Nephron (organoid): ENCODE measurements at regions not wholly inside any gene's neighbourhood (a gene's known extent, or its start where the extent isn't known, plus 50 kb on each side); places are given as distances from the start of the nearest gene placed in this dataset.
"Not testable (repeated sequence)": the region's sequence is repeated elsewhere in the genome, so short reads cannot be mapped to it uniquely, and the experiment has no call there.

Experiments used
- H3K27ac Mint-ChIP-seq, 3 experiments: 2 replicates each; pipeline ENCODE4 v1.8.0; 2020; ENCODE audit warnings: mixed read lengths in 3 of 3, mild to moderate bottlenecking in 2 of 3, moderate library complexity in 1 of 3
- H3K27me3 Mint-ChIP-seq: 2 replicates; pipeline ENCODE4 v1.8.0; 2021; ENCODE audit warnings: low read depth, mild to moderate bottlenecking, moderate library complexity, mixed read lengths
- H3K36me3 Mint-ChIP-seq: 2 replicates; pipeline ENCODE4 v1.8.0; 2020; ENCODE audit warnings: low read depth, mixed read lengths
- H3K4me1 Mint-ChIP-seq: 2 replicates; pipeline ENCODE4 v1.8.0; 2020; ENCODE audit warnings: mixed read lengths
- H3K4me3 Mint-ChIP-seq, 3 experiments: 2 replicates each; pipeline ENCODE4 v1.8.0; 2020; ENCODE audit warnings: mild to moderate bottlenecking in 3 of 3, mixed read lengths in 3 of 3, moderate library complexity in 2 of 3
- H3K9me3 Mint-ChIP-seq: 2 replicates; pipeline ENCODE4 v1.8.0; 2020; ENCODE audit warnings: mixed read lengths
- CTCF ChIP-seq, 3 experiments: fragments of 200-600 bp; sonication (generic); IDR thresholded peaks; one replicate each; pipeline ENCODE4 v1.5.0; 2021; ENCODE audit warnings: antibody characterized with exemption in 3 of 3; ENCODE audit not compliant: unreplicated experiment in 3 of 3

- no peak for TF ChIP-seq CTCF (IDR thresholded peaks at IDR 0.05; ENCODE audit: unreplicated experiment in 3 of 3)
- Mint-ChIP-seq H3K4me1 (no peaks in the 10 kb centered on the region), H3K9me3 (peaks cover 8% of the 10 kb centered on the region), H3K36me3 (peaks cover 5% of the 10 kb centered on the region), H3K27me3 (no peaks in the 10 kb centered on the region), H3K27ac (no peak overlapping the region), H3K4me3 (no peak overlapping the region)
Observed at GRCh38 chrX:108900333-108900732, 164.0 kb upstream of the IRS4 start.

- H3K4me3 Mint-ChIP-seq, H3K36me3 Mint-ChIP-seq, H3K4me1 Mint-ChIP-seq, H3K27ac Mint-ChIP-seq, H3K27me3 Mint-ChIP-seq: not testable (repeated sequence)
- H3K9me3 Mint-ChIP-seq: peaks cover 18% of the 10 kb centered on the region
Observed at GRCh38 chrX:108896349-108896748, 160.0 kb upstream of the IRS4 start.

- Mint-ChIP-seq H3K4me1 (no peaks in the 10 kb centered on the region), H3K27me3 (no peaks in the 10 kb centered on the region), H3K9me3 (peaks cover 18% of the 10 kb centered on the region), H3K4me3 (no peak overlapping the region), H3K27ac (no peak overlapping the region), H3K36me3 (peaks cover 5% of the 10 kb centered on the region)
- TF ChIP-seq CTCF (IDR thresholded peaks at IDR 0.05; ENCODE audit: unreplicated experiment in 3 of 3): no peak
Observed at GRCh38 chrX:108892501-108892900, 156.1 kb upstream of the IRS4 start.

GRCh38 chrX:108875548-108875947, 139.2 kb upstream of the IRS4 start:
- no peak for TF ChIP-seq CTCF (IDR thresholded peaks at IDR 0.05; ENCODE audit: unreplicated experiment in 3 of 3)
- Mint-ChIP-seq H3K27me3 (no peaks in the 10 kb centered on the region), H3K4me1 (no peaks in the 10 kb centered on the region), H3K27ac (no peak overlapping the region), H3K4me3 (no peak overlapping the region), H3K36me3 (no peaks in the 10 kb centered on the region), H3K9me3 (peaks cover 7% of the 10 kb centered on the region)

- H3K4me3 Mint-ChIP-seq, H3K27me3 Mint-ChIP-seq, H3K9me3 Mint-ChIP-seq, H3K4me1 Mint-ChIP-seq, H3K27ac Mint-ChIP-seq, H3K36me3 Mint-ChIP-seq: not testable (repeated sequence)
Observed at GRCh38 chrX:108843039-108843438, 106.7 kb upstream of the IRS4 start.

- Mint-ChIP-seq H3K9me3 (no peaks in the 10 kb centered on the region), H3K27ac (no peak overlapping the region), H3K36me3 (no peaks in the 10 kb centered on the region), H3K4me1 (no peaks in the 10 kb centered on the region), H3K4me3 (no peak overlapping the region), H3K27me3 (no peaks in the 10 kb centered on the region)
- no peak for TF ChIP-seq CTCF (IDR thresholded peaks at IDR 0.05; ENCODE audit: unreplicated experiment in 3 of 3)
Observed at GRCh38 chrX:108833993-108834392, 97.6 kb upstream of the IRS4 start.

- H3K36me3 Mint-ChIP-seq: no peaks in the 10 kb centered on the region
- no peak for TF ChIP-seq CTCF (IDR thresholded peaks at IDR 0.05; ENCODE audit: unreplicated experiment in 3 of 3)
- no peak overlapping the region for H3K27ac Mint-ChIP-seq
- no peaks in the 10 kb centered on the region for H3K27me3 Mint-ChIP-seq
- H3K4me1 Mint-ChIP-seq: no peaks in the 10 kb centered on the region
- H3K9me3 Mint-ChIP-seq: peaks cover 11% of the 10 kb centered on the region
- no peak overlapping the region for H3K4me3 Mint-ChIP-seq
Observed at GRCh38 chrX:108811891-108812290, 75.5 kb upstream of the IRS4 start.
